Astrocyte (in vitro differentiated cells and primary cell): ENCODE measurements at regions not wholly inside any gene's neighbourhood (a gene's known extent, or its start where the extent isn't known, plus 50 kb on each side); places are given as distances from the start of the nearest gene placed in this dataset.

Source experiments
- DNase-seq: peaks from one replicate; pipeline ENCODE4 v3.0.0-alpha.2; 2010; ENCODE audit warnings: low read depth
- FAIRE-seq: peaks from 2 replicates; lab custom pipeline; 2011; peaks lifted over from hg19 to GRCh38; lab: Jason Lieb, UNC
- H2AFZ ChIP-seq: 2 replicates; pipeline ENCODE4 v1.6.0; 2012; ENCODE audit warnings: low read depth, low read length, inconsistent platforms
- H3K27ac ChIP-seq: 2 replicates; pipeline ENCODE4 v1.5.1; 2011; ENCODE audit warnings: low read depth, low read length, inconsistent platforms
- H3K27me3 ChIP-seq: 2 replicates; pipeline ENCODE4 v1.6.0; 2011; ENCODE audit warnings: low read length, inconsistent platforms; ENCODE audit not compliant: insufficient read depth
- H3K36me3 ChIP-seq: 2 replicates; pipeline ENCODE4 v1.5.1; 2011; ENCODE audit warnings: low read length, inconsistent platforms; ENCODE audit not compliant: insufficient read depth
- H3K4me1 ChIP-seq: 2 replicates; pipeline ENCODE4 v1.5.1; 2011; ENCODE audit warnings: low read length, inconsistent platforms; ENCODE audit not compliant: insufficient read depth
- H3K4me2 ChIP-seq: 2 replicates; pipeline ENCODE4 v1.6.0; 2012; ENCODE audit warnings: low read length, inconsistent platforms
- H3K4me3 ChIP-seq: 2 replicates; pipeline ENCODE4 v1.5.1; 2011; ENCODE audit warnings: low read depth, mild to moderate bottlenecking, low read length, inconsistent platforms; ENCODE audit not compliant: insufficient read depth
- H3K79me2 ChIP-seq: 2 replicates; pipeline ENCODE4 v1.6.0; 2012; ENCODE audit warnings: mild to moderate bottlenecking, low read length, inconsistent platforms; ENCODE audit not compliant: insufficient read depth
- H3K9ac ChIP-seq: 2 replicates; pipeline ENCODE4 v1.6.0; 2012; ENCODE audit warnings: mild to moderate bottlenecking, low read length, inconsistent platforms
- H3K9me3 ChIP-seq: 2 replicates; pipeline ENCODE4 v1.5.1; 2012; ENCODE audit warnings: low read depth, mild to moderate bottlenecking, low read length, inconsistent platforms; ENCODE audit not compliant: insufficient read depth
- H4K20me1 ChIP-seq: 2 replicates; pipeline ENCODE4 v1.6.0; 2012; ENCODE audit warnings: low read length, inconsistent platforms; ENCODE audit not compliant: insufficient read depth
- H3K27ac Mint-ChIP-seq: one replicate; pipeline ENCODE4 v1.8.0; 2021; ENCODE audit warnings: mild to moderate bottlenecking, mixed read lengths; ENCODE audit not compliant: unreplicated experiment
- H3K27me3 Mint-ChIP-seq: one replicate; pipeline ENCODE4 v1.8.0; 2021; ENCODE audit warnings: low read depth, mixed read lengths; ENCODE audit not compliant: unreplicated experiment
- H3K36me3 Mint-ChIP-seq: one replicate; pipeline ENCODE4 v1.8.0; 2021; ENCODE audit warnings: low read depth, mixed read lengths; ENCODE audit not compliant: unreplicated experiment
- H3K4me1 Mint-ChIP-seq: one replicate; pipeline ENCODE4 v1.8.0; 2021; ENCODE audit warnings: low read depth, mixed read lengths; ENCODE audit not compliant: unreplicated experiment
- H3K4me3 Mint-ChIP-seq: one replicate; pipeline ENCODE4 v1.8.0; 2021; ENCODE audit warnings: mild to moderate bottlenecking, moderate library complexity, mixed read lengths; ENCODE audit not compliant: unreplicated experiment
- H3K9me3 Mint-ChIP-seq: one replicate; pipeline ENCODE4 v1.8.0; 2021; ENCODE audit warnings: mild to moderate bottlenecking, mixed read lengths; ENCODE audit not compliant: unreplicated experiment
- CTCF ChIP-seq: IDR thresholded peaks from 2 replicates; pipeline ENCODE4 v1.5.1; 2011; ENCODE audit warnings: low read depth, mild to moderate bottlenecking, inconsistent platforms, low read length, moderate library complexity; ENCODE audit not compliant: insufficient read depth
- EZH2 ChIP-seq: IDR thresholded peaks from 2 replicates; pipeline ENCODE4 v1.6.1; 2012; ENCODE audit warnings: mild to moderate bottlenecking, low read length, inconsistent platforms; ENCODE audit not compliant: insufficient read depth

GRCh38 chr1:228992044-228992443 lies 256.8 kb downstream of the RHOU start:
- FAIRE-seq: no peak
- H3K4me3 ChIP-seq: no peak overlapping the region

GRCh38 chr1:228992907-228993535 lies 257.7 kb downstream of the RHOU start:
- H3K4me1 ChIP-seq: no peaks in the 10 kb centered on the region
- H3K27ac ChIP-seq: no peak overlapping the region
- Mint-ChIP-seq H3K27me3 (peaks cover 19% of the 10 kb centered on the region), H3K36me3 (peaks cover 2% of the 10 kb centered on the region), H3K4me3 (no peak overlapping the region), H3K9me3 (peaks cover 2% of the 10 kb centered on the region), H3K4me1 (no peaks in the 10 kb centered on the region), H3K27ac (no peak overlapping the region)
- H3K4me2 ChIP-seq: no peak overlapping the region
- no peak for TF ChIP-seq CTCF
- no peak for TF ChIP-seq EZH2
- H3K36me3 ChIP-seq: no peaks in the 10 kb centered on the region
- no peaks in the 10 kb centered on the region for H3K27me3 ChIP-seq
- no peaks in the 10 kb centered on the region for H3K9me3 ChIP-seq
- FAIRE-seq (no peak), DNase-seq (no peak)
- no peak overlapping the region for H2AFZ ChIP-seq
- H3K4me3 ChIP-seq: no peak overlapping the region
- no peaks in the 10 kb centered on the region for H4K20me1 ChIP-seq
- H3K9ac ChIP-seq: no peak overlapping the region
- no peaks in the 10 kb centered on the region for H3K79me2 ChIP-seq

More at GRCh38 chr1:228992044-228992443, 256.8 kb downstream of the RHOU start:
- no peaks in the 10 kb centered on the region for H3K4me1 ChIP-seq
- H4K20me1 ChIP-seq: no peaks in the 10 kb centered on the region
- no peaks in the 10 kb centered on the region for H3K9me3 ChIP-seq
- Mint-ChIP-seq H3K4me1 (no peaks in the 10 kb centered on the region), H3K4me3 (no peak overlapping the region), H3K9me3 (peaks cover 2% of the 10 kb centered on the region), H3K36me3 (peaks cover 2% of the 10 kb centered on the region), H3K27ac (no peak overlapping the region), H3K27me3 (peaks cover 17% of the 10 kb centered on the region)
- no peak for DNase-seq
- H2AFZ ChIP-seq: no peak overlapping the region
- H3K4me2 ChIP-seq: no peak overlapping the region
- H3K27ac ChIP-seq: no peak overlapping the region
- H3K27me3 ChIP-seq: no peaks in the 10 kb centered on the region
- no peaks in the 10 kb centered on the region for H3K79me2 ChIP-seq
- no peak overlapping the region for H3K9ac ChIP-seq
- TF ChIP-seq EZH2: no peak
- no peak for TF ChIP-seq CTCF
- no peaks in the 10 kb centered on the region for H3K36me3 ChIP-seq
